TTC549 (cell line): ENCODE measurements at regions not wholly inside any gene's neighbourhood (a gene's known extent, or its start where the extent isn't known, plus 50 kb on each side); places are given as distances from the start of the nearest gene placed in this dataset.
"Not testable (repeated sequence)": the region's sequence is repeated elsewhere in the genome, so short reads cannot be mapped to it uniquely, and the experiment has no call there.

Experiments
- FAIRE-seq: peaks from 2 replicates; lab custom pipeline; 2012; peaks lifted over from hg19 to GRCh38; lab: Jason Lieb, UNC

DNA sequence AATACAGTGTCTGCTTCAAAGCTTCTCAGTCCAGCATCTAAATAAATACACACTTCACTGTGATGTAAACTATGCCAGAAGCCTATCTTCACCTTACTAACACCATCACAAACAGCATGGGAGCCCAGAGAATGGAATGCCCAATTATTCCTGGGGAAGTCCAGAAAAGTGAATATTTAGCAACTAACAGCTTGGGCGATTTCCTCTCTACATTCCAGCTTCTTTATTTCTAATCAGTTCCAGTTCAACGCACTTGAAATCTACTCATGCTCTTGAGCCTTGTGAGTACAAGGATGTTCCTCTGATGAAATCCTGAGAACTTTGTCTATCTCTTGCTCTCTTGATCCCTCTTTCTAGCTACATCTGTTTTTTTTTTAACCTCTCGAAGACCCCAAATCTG lies 100.4 kb upstream of the C9orf72 start:
- no peak for FAIRE-seq

DNA sequence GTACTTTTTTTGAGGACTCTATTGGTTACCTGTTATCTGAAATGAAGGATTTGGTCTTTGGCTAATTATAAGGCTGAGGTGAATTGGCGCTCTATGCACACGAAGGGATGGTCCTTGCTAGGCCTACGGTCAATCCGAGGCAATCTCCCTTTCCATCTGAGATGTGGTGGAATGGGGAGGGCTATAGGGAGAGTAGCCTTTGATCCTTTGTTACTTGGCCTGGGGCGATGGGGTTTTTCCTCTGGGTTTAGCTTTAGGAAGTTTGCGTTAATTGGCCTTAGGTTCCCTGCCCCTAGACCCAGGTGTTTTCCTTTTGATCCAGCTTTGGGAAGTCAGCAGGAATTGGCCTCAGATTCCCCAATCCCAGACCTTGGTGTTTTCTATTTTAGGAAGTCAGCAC lies 102.1 kb upstream of the C9orf72 start:
- FAIRE-seq = no peak

DNA sequence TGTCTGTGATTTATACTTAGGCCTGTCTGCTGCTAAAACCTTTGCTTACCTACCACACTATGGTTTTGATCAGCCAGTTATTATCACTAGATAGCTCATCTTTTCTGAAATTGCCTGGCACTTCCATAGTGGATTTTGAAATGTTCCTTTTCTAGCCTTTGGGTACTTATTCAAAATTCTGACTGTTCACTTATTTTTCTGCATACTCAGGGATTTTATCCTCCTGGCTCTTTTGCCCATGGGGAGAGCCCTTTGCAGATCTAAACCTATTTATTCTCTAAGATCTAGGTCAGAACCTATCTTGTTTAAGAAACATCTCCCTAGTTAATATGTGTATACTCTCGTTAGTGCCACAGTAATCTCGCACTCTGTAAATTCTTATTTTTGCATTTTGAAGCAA lies 103.5 kb upstream of the C9orf72 start:
- no peak for FAIRE-seq

DNA sequence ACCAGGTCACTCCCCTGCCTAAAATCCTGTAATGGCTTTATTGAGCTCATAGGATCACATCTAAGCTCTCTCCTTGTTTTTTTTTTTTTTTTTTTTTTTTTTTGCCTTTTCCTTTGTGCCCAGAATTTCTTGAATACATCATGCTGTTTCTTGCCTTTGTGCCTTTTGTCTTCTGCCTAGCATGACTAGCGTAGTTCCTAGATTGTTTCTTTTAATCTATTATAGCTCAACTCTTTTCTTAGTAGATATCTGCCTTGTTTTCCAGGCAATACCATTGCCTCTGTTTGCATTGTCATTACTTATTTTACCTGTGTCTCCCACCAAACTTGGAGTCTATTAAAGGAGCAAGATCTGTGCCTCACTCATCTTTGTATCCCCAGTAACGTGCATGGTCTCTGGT lies 106.1 kb upstream of the C9orf72 start:
- FAIRE-seq = no peak

DNA sequence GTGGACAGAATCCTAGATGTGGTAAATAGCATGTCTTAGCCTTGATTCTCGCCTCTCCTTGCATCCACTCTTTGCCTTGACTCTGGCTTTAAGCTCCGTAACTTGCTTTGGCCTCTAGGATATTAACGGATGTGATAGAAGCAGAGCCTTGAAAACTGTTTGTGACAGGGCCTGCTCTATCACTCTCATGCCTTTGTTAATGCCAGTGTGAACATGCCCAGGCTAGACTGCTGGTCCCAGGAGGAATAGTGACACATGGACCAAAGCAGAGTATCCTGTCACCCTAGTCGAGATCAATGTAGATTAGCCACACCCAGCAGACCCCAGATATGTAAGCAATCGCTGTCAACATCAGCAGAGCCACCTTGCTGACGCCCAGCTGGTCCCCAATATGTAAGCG lies 109.9 kb upstream of the C9orf72 start:
- FAIRE-seq = no peak

DNA sequence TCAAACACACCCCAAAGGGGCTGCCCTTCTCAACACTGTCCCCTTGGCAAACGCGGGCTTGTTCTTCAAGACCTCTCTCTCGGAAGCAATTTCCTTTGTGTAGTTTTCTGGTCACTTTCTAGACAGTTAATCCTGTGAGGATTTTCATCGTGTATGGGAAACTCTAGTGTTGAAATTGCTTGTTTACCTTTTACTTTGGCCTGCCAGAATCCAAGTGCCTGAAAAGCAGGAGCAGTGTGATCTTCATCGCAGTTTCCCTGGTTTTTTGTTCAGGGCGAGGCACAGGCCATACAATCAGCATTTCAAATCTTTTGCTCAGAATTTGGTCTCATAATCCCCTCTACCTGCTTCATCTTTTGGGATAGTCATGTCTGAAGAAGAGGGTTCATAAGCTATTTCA lies 115.7 kb upstream of the C9orf72 start:
- no peak for FAIRE-seq

DNA sequence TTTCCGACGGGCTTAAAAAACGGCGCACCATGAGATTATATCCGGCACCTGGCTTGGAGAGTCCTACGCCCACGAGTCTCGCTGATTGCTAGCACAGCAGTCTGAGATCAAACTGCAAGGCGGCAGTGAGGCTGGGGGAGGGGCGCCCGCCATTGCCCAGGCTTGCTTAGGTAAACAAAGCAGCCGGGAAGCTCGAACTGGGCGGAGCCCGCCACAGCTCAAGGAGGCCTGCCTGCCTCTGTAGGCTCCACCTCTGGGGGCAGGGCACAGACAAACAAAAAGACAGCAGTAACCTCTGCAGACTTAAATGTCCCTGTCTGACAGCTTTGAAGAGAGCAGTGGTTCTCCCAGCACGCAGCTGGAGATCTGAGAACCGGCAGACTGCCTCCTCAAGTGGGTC lies 117.5 kb upstream of the C9orf72 start:
- FAIRE-seq = not testable (repeated sequence)

DNA sequence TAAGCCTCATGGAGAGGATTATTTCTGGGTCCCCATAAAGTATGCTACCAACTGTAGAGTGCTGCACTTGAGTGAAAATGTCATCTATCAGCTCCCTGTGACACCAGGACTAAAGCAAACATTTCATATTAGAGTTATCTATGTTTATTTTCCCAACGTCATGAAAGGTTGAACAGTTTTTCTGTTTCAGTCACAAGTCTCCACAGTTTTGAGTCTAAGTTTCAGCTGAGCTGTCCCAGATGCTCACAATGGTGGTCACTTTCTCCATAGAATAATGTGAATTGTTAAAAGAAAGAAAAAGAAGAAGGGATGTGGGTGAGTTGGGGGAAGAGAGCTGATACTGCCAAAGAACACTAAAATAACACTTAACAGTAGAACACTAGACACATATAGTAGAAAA lies 126.3 kb upstream of the C9orf72 start:
- FAIRE-seq = no peak

DNA sequence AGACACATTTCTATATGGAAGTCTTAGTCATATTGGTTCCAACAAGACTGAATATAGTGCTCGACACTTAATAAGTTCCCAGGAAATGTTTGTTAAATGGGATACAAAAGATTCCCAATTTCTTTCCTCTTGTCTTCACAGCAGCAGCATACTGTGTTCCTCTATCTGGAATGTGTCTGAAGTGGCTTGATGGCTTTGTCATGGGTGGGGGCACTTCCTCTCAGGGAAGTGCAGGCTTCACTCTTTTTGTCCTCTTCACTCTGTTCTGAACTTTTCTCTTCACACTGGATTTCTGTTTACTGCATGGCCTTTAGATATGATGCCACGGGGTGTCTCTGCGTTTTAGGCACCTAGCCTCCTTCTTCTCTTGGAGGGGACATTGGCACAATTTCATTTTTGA lies 127.7 kb upstream of the C9orf72 start:
- FAIRE-seq = no peak

DNA sequence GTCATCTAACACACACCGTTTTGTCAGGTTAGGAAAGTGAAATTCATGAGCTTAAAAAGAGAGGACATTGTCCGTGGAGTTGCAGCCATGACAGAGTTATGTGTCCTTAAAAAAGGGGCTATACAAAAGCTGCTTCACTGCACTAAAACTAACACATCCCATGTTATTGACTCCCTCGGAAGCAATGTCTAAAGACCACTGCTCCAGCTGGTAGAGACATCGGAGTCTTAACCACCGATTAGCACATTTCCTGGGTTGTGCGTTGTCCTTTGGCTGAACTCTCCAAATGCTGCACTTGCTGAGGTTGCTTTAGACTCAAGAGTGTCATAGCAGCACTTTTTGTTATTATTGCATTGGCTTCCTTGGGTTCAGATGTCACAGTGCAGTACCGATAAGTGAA lies 128.3 kb upstream of the C9orf72 start:
- no peak for FAIRE-seq

DNA sequence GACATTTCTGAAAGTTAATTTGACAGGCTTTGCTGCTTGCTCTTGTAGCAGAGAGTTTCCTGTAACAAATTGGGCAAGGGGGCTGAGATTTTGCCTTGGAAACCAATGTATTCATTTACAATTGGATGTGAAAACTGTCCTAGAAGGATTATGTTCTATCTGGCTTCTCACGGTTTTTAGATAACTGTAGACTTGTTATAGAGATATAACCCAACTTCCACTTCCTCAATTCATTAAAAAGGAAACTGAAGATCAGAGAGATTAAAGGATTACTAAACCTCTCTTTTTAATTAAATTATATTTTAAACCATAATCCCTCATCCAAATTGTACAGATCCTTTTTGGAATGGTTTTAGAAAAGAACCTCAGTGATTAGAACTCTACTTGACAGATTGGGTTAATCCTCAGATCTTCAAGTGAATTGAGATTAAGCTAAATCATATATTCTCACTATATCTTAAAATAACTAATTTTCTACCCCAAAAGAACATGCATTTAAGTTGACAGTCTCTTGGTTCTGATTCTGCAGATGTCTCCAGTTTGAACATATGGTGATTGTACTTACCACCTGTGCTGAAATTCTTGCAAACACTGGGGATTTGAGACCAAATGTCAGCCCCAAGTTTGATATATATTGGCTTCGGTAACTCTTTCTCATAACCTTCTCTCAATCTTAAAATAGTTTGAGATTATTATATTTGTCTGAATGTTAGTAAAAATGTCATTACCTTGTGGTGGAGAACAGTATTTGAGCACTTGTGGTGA lies 130.1 kb upstream of the C9orf72 start:
- FAIRE-seq = no peak

DNA sequence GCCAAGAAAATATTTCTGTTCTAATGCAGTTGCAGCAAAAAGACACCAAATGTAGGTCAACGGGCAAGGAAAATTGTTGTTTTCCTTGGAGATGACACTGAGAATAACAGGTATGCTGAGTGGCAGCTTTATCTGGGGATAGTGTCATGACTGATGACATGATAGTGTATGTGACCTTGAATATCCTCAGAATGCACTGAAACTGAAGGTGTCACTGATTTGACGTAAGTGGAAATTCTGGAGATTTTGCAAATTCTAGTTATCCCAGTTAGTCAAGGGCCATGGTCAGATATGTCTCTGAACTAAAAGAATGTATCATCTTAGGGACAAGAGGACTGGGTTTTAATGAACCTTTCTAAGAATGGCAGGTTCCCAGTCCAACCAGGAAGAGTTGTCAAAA lies 138.0 kb upstream of the C9orf72 start:
- FAIRE-seq = no peak

DNA sequence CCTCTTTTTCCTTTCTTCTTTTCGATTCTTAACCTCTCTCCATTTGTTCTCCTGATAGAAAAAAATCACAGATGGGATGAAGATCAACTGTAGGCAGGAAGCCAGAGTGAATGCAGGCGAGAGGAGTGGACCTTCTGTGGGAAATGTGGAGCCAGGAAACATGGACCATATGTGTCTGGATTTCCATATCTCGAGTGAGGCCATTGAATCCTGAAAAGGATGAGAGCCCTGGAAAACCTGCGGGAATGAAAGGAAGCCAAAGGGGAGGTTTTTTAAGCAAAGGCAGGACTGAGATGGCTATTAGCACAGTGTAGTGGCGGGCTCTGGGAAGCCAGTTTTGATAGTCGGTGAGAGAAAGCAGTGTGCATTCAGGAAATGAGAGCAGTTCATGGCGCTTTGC lies 139.5 kb upstream of the C9orf72 start:
- FAIRE-seq = no peak

DNA sequence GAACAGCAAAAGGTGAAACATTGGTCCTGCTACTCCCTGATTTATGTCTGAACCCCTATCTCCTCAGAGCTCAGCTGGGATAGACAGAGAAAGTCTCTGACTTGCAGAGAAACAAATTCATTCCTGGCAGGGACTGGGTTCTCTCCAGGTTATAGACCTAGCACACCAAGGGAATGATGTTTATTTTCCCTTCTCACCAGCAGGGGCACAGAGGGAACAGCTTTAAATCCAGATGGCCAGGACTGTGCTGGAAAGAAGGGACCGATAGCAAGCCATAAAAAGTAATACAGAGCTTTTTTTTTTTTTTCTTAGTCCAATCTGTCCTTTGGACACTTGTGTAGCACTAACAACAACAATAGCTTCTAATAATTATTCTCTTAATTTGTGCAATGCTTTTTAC lies 141.1 kb upstream of the C9orf72 start:
- no peak for FAIRE-seq

DNA sequence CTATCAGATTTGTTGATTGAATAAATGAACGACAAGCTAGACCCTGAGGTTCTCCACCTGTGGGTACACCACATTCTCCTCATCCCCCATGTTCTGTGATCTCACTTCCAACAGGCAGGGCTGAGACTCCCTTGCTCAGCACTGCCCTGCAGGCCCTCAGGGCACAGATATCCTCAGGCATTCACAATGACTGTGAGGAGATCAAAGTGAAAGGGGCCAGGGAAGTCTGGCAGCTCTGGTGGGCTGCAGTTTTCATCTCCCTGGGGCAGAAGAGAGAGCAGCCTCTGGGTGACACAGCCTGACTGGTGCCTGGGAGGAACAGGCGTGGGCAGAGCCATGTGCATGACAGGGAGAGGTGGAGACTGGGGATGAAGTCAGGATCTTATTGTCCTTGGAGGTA lies 142.4 kb upstream of the C9orf72 start:
- FAIRE-seq = no peak

DNA sequence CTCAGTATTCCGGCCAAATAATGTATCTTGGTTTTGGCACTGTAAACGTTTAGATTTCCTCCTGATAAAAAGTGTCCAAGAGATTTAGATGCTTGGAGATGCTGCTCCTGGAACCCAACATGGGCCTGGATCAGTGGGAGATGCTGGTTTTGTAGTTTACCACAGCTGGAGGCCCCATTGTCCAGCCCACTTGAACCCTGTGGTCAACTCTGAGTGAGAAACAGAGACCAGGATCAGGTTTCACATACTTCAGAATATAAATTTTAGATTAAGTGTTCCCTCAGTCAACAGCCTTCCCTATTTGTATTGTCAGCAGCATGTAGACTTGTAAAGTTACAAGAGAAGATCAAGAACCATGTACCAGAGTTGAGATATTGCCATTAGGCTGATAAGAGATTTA lies 144.7 kb upstream of the C9orf72 start:
- FAIRE-seq = no peak

DNA sequence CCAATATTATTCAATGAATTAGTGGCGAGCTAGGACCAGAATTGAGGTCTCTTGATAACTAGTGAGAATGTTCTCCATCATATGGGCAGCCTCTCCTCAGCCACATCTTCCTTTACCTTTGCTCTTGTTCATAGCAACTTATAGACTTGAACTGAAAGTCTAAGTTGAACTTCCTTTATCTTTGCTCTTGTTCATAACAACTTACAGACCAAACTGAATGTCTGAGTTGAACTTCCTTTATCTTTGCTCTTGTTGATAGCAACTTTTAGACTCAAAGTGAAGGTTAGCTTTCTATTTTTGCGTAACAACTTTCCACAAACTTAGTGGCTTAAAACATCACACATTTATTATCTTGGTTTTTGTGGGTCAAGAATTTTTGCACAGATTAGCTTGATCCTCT lies 146.4 kb upstream of the C9orf72 start:
- FAIRE-seq = no peak

DNA sequence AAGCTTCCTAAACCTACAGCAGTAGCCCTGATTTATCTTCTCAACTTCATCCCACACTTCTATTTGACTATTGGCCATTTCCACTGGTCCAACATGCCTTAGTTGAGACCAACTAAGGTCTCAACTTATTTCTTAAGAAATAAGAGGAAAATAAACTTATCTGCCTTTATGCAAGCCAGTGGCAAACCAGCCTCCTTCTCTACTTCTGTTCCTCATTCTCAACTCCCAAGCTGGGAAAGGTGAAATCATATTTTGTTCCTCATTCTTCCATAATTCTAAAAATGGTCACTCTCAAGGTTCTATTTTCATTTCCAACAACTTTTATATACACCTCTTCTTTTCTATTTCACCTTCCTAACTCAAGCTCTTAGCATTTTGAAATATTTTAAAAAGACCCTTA lies 149.6 kb upstream of the C9orf72 start:
- FAIRE-seq = no peak

DNA sequence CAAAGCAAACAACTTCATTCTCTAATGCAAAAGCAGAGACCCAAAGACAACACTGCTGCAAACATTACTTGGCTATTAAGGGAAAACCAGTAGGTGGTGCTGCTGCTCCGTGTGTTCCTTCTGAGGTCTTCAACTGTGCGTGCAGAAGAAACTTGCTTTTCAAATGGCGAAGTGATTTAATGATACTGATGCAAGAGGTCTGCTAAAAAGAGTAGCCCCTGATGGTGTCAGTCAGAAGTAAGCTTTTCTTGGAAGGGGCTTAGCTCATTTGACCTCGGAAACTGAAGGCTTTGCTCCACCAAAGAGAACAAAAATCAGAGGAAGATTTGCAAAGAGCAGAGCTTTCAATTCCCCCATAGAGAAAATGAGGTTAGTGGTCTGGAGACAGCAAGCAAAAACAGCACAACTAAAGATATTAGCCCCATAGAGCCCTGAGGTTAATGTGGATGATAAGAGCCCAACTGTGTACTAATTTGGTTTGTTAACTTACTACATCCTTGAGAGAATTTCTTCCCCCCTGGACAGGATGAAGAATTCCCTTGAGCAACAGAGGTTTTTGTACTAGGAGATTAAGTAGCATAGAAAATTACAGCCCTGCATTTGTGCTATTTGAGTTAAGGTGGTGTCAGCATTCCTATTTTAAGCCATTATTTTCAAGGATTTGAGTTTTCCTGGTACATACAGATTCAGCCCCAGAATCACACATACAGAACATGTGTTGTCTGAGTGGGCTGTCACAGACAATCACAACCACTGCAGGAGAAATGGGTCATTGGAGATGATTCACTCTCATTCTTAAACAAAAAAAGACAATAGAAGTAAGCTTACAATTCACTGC lies 153.2 kb upstream of the C9orf72 start:
- no peak for FAIRE-seq

DNA sequence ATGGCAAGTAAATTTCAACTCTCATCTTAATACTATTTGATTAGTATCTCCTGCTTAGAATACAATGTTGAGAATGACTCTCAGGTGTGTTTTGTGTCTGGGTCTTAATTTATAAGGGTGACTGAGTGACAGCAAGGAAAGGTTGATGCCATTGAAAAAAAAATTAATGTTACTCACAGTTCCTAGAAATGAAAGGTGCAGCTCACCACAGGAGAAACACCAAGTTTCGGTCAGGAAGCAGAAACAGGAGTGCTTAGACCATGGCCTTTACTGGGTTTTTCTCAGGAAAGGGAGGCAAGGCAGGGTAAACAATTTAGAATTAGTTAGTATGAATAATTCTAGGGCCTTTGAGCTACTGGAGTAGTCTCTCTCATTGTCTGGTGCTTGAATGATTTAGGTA lies 159.2 kb upstream of the C9orf72 start:
- no peak for FAIRE-seq

DNA sequence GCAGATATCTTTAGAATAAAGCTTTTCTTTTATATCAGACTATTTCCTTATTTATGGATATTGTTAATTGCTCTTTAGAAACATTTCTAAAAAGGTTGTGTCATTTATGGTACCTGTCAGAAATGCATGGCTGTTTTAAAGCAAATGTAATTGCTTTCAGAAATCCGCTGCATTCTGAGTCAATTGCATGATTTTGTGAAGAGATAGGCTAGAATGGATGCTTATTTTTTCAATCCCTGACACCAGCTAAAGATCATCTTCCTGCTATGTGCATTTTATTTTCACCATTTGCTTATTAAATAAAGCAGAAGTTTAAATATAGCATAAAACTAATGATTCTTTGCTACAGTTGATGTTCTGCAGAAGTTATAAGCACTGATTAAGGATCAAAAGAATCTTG lies 170.2 kb upstream of the C9orf72 start:
- FAIRE-seq = no peak

DNA sequence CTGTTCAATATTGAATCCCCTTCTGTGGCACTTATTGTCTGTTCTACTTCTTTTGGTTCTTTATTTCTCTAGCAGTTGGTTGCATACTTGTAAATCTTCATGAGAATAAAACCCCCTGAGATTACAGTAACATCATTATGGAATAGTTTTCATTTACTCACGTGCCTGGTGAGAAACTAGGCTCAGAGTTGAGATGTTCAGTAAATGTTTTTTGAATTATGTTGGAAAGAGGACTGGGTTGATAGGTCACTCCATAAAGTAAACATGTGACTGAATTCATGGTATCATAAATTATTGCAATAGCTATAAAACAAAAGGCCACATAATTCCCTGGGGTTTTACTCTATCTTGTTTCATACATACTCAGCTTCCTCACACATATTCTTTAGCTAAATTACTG lies 174.2 kb upstream of the C9orf72 start:
- FAIRE-seq = no peak

DNA sequence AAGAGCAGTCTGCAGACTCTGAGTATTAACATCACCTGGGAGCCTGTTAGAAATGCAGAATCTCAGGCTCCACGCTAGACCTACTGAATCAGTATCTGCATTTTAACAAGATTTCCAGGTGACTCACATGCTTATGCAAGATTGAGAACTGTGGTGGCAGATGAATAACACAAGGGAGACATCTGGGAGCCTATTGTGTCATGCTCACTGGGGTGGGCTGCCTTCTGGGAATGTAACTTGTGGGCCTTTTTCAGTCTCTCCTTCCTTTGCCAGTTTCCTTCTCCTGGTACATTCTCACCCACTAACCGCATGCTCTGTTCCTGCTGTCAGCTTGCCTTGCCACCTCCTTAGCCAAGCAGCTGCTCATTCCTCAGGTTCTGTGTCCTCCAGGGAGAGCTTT lies 176.6 kb upstream of the C9orf72 start:
- FAIRE-seq = no peak

DNA sequence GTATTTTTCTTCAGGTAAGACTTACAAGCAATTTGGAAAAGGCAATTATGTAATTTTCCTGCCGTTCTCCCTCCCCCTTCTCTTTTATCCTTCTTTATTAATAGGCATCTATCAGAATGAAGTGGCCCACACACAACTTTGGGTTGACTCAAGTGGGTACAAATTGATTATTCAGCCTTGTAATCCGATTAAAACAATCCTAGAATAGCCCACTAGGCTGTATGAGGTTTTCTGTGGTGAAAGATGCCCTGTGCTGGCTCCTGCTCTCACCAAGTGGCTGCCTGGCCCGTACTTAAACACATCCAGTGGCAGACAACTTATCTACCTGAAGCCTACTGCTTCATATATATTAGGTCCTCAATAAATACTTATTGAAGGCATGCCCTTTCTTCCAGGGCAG lies 177.3 kb upstream of the C9orf72 start:
- FAIRE-seq = no peak
